ENCODE measurements at regions not wholly inside any gene's neighbourhood (a gene's known extent, or its start where the extent isn't known, plus 50 kb on each side); places are given as distances from the start of the nearest gene placed in this dataset.

GRCh38 chr3:177493091-177493490 is 295.8 kb upstream of the TBL1XR1 start (continued):
- no peak for TF ChIP-seq CTCF (IDR thresholded peaks at IDR 0.05; ENCODE audit: control extremely low read depth in 1 of 3, insufficient read depth in 1 of 3, low read depth in 1 of 3, low read length in 3 of 3)
